SU-DHL-6 (cell line): ENCODE measurements at regions not wholly inside any gene's neighbourhood (a gene's known extent, or its start where the extent isn't known, plus 50 kb on each side); places are given as distances from the start of the nearest gene placed in this dataset.

ENCODE experiments used
- CTCF ChIP-seq: fragments of 200-600 bp; sonication (generic); IDR thresholded peaks from one replicate; pipeline ENCODE4 v1.5.1; 2017; ENCODE audit warnings: antibody characterized with exemption, mild to moderate bottlenecking, low read length, moderate library complexity; ENCODE audit not compliant: insufficient read depth, poor library complexity, severe bottlenecking
- EZH2phosphoT487 ChIP-seq: fragments of 200-600 bp; sonication (generic), shearing (Covaris generic); conservative IDR thresholded peaks from 2 replicates; pipeline ENCODE4 v1.6.1; 2018; ENCODE audit warnings: mild to moderate bottlenecking, antibody characterized with exemption, low read length, moderate library complexity, mixed read lengths

- TF ChIP-seq CTCF: no peak
- TF ChIP-seq EZH2phosphoT487: no peak
These were observed 66.1 kb upstream of the PIP4K2A start for GRCh38 chr10:22780474-22780885.
